ENCODE measurements at regions not wholly inside any gene's neighbourhood (a gene's known extent, or its start where the extent isn't known, plus 50 kb on each side); places are given as distances from the start of the nearest gene placed in this dataset.

DNA sequence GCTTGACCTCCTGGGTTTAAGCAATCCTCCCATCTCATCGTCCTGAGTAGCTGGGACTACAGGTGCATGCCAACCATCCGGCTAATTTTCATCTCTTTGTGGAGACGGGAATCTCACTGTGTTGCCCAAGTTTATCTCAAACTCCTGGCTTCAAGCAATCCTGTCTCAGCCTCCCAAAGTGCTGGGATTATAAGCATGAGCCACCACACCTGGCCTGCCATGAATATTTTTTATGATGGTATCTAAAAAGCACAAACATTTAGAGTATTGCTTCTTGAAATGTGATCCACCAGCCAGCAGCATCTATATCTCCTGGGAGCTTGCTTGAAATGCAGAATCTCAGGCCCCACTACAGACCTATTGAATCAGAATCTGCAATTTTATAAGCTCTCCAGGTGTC lies 111.2 kb upstream of the CLDN10 start:
- BruUV-seq (replicated peaks) = no TSS peak
- POLR2A ChIA-PET = no interaction called here
- CTCF ChIA-PET (ENCODE audit: low intra/inter-chr PET ratio) = no interaction called here
- Histone ChIP-seq H3K4me1 (replicated peaks in 1 of 2; ENCODE audit: control insufficient read depth in 2 of 2, insufficient read depth in 2 of 2, low read length in 2 of 2) (peaks cover 0 to 15% of the 10 kb centered on the region in 2 experiments; a peak in 4 of 5 replicates), H3K27me3 (ENCODE audit: control insufficient read depth in 2 of 2, insufficient read depth in 2 of 2, low read length in 2 of 2) (no peaks in the 10 kb centered on the region), H3K4me2 (ENCODE audit: insufficient read depth, low read length) (no peak overlapping the region), H3K27ac (ENCODE audit: extremely low read depth, low read depth, low read length) (no peak overlapping the region), H3K79me2 (ENCODE audit: control insufficient read depth, insufficient read depth, low read length) (no peaks in the 10 kb centered on the region), H3K36me3 (ENCODE audit: control insufficient read depth, insufficient read depth, low read length) (no peaks in the 10 kb centered on the region), H3K9ac (ENCODE audit: insufficient read depth in 1 of 2, low read depth in 2 of 2, low read length in 2 of 2) (no peak overlapping the region), H3K9me3 (replicated peaks; ENCODE audit: control insufficient read depth, insufficient read depth, low read depth, low read length) (no peaks in the 10 kb centered on the region), H4K20me1 (replicated peaks; ENCODE audit: control insufficient read depth, insufficient read depth, low read length) (no peaks in the 10 kb centered on the region), H3K4me3 (no peak overlapping the region), H3K9me1 (ENCODE audit: control insufficient read depth, insufficient read depth, low read length) (no peaks in the 10 kb centered on the region), H2AFZ (ENCODE audit: low read depth, low read length) (no peak overlapping the region)
- WGBS (ENCODE audit: insufficient coverage, low coverage, missing lambda C conversion rate) = 5% methylated on average over 3 of the region's 3 CpGs
- ATAC-seq = no peak
- intact Hi-C loops (cut with micrococcal nuclease) = no loop called here
- no peak for FAIRE-seq
- in situ Hi-C loops (cut with MboI) = no loop called here
- DNase-seq (ENCODE audit: extremely low read depth in 1 of 4, low spot score in 3 of 4) = no peak
- TF ChIP-seq CCAR2 (IDR thresholded peaks at IDR 0.05; ENCODE audit: low read depth, low read length) = no peak
- TF ChIP-seq ZC3H11A (IDR thresholded peaks at IDR 0.05; ENCODE audit: low read depth, low read length) = no peak
- no peak for TF ChIP-seq ZNF830 (CRISPR knock-in tag; IDR thresholded peaks at IDR 0.05)
- TF ChIP-seq, protein P1, sequence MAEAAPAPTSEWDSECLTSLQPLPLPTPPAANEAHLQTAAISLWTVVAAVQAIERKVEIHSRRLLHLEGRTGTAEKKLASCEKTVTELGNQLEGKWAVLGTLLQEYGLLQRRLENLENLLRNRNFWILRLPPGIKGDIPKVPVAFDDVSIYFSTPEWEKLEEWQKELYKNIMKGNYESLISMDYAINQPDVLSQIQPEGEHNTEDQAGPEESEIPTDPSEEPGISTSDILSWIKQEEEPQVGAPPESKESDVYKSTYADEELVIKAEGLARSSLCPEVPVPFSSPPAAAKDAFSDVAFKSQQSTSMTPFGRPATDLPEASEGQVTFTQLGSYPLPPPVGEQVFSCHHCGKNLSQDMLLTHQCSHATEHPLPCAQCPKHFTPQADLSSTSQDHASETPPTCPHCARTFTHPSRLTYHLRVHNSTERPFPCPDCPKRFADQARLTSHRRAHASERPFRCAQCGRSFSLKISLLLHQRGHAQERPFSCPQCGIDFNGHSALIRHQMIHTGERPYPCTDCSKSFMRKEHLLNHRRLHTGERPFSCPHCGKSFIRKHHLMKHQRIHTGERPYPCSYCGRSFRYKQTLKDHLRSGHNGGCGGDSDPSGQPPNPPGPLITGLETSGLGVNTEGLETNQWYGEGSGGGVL (CRISPR knock-in tag; IDR thresholded peaks at IDR 0.05) = no peak
- TF ChIP-seq, protein P2, sequence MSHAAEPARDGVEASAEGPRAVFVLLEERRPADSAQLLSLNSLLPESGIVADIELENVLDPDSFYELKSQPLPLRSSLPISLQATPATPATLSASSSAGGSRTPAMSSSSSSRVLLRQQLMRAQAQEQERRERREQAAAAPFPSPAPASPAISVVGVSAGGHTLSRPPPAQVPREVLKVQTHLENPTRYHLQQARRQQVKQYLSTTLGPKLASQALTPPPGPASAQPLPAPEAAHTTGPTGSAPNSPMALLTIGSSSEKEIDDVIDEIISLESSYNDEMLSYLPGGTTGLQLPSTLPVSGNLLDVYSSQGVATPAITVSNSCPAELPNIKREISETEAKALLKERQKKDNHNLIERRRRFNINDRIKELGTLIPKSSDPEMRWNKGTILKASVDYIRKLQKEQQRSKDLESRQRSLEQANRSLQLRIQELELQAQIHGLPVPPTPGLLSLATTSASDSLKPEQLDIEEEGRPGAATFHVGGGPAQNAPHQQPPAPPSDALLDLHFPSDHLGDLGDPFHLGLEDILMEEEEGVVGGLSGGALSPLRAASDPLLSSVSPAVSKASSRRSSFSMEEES (CRISPR knock-in tag; IDR thresholded peaks at IDR 0.05) = no peak
- TF ChIP-seq ZNF75A (CRISPR knock-in tag; IDR thresholded peaks at IDR 0.05) = no peak
- TF ChIP-seq MCM2 (IDR thresholded peaks at IDR 0.05; ENCODE audit: low read depth) = no peak
- TF ChIP-seq TAF15 (IDR thresholded peaks at IDR 0.05; ENCODE audit: low read depth, low read length) = no peak
- TF ChIP-seq CBX1 (IDR thresholded peaks at IDR 0.05; ENCODE audit: low read depth) = no peak
- TF ChIP-seq COPS2 (conservative IDR thresholded peaks at IDR 0.05) = no peak
- TF ChIP-seq GTF3C2 (IDR thresholded peaks at IDR 0.05; ENCODE audit: borderline replicate concordance, extremely low read depth, insufficient read length) = no peak
- no peak for TF ChIP-seq ARID4B (CRISPR knock-in tag; IDR thresholded peaks at IDR 0.05)
- no peak for TF ChIP-seq ESRRA (IDR thresholded peaks at IDR 0.05; ENCODE audit: borderline replicate concordance, low read depth)
